H1 (cell line): ENCODE measurements at regions not wholly inside any gene's neighbourhood (a gene's known extent, or its start where the extent isn't known, plus 50 kb on each side); places are given as distances from the start of the nearest gene placed in this dataset.

ENCODE experiments used
- CHD7 ChIP-seq: fragments of 300-600 bp; sonication (generic); IDR thresholded peaks from 2 replicates; pipeline ENCODE4 v1.7.1; 2012; ENCODE audit warnings: low read length, moderate library complexity, mild to moderate bottlenecking, inconsistent platforms; ENCODE audit not compliant: insufficient replicate concordance
- JUN ChIP-seq: IDR thresholded peaks from 2 replicates; pipeline ENCODE4 v1.6.1; 2011; ENCODE audit warnings: low read depth, mild to moderate bottlenecking, improper control_type of control experiment, low read length
- KDM1A ChIP-seq: fragments of 200-600, 300-600 bp; sonication (generic); IDR thresholded peaks from 2 replicates; pipeline ENCODE4 v1.7.1; 2016; ENCODE audit warnings: mild to moderate bottlenecking, low read length, borderline replicate concordance
- KDM5A ChIP-seq: fragments of 200-600 bp; IDR thresholded peaks from 2 replicates; pipeline ENCODE4 v1.7.1; 2012; ENCODE audit warnings: mild to moderate bottlenecking, low read length, inconsistent platforms, mixed read lengths
- MAFK ChIP-seq: IDR thresholded peaks from 2 replicates; pipeline ENCODE4 v1.6.1; 2012; ENCODE audit warnings: low read depth, mild to moderate bottlenecking, improper control_type of control experiment, low read length
- TF ChIP-seq, protein P1 (sequence below): IDR thresholded peaks from 2 replicates; pipeline ENCODE4 v1.6.1; 2012; ENCODE audit warnings: low read length, inconsistent platforms
- TF ChIP-seq, protein P2 (sequence below): IDR thresholded peaks from 2 replicates; pipeline ENCODE4 v1.6.1; 2012; ENCODE audit warnings: inconsistent platforms

GRCh38 chr14:98726585-98727405 lies 545.2 kb downstream of the BCL11B start (continued):
- TF ChIP-seq MAFK (no peak), JUN (no peak), KDM5A (no peak), KDM1A (no peak), CHD7 (no peak)
- TF ChIP-seq, protein P1, sequence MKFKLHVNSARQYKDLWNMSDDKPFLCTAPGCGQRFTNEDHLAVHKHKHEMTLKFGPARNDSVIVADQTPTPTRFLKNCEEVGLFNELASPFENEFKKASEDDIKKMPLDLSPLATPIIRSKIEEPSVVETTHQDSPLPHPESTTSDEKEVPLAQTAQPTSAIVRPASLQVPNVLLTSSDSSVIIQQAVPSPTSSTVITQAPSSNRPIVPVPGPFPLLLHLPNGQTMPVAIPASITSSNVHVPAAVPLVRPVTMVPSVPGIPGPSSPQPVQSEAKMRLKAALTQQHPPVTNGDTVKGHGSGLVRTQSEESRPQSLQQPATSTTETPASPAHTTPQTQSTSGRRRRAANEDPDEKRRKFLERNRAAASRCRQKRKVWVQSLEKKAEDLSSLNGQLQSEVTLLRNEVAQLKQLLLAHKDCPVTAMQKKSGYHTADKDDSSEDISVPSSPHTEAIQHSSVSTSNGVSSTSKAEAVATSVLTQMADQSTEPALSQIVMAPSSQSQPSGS, result no peak
- TF ChIP-seq, protein P2, sequence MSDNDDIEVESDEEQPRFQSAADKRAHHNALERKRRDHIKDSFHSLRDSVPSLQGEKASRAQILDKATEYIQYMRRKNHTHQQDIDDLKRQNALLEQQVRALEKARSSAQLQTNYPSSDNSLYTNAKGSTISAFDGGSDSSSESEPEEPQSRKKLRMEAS, result no peak
